A549 (cell line): ENCODE measurements at regions not wholly inside any gene's neighbourhood (a gene's known extent, or its start where the extent isn't known, plus 50 kb on each side); places are given as distances from the start of the nearest gene placed in this dataset.

Experiments used
- ATAC-seq, 2 experiments: fragments of 200-7000 bp in 1 of 2; fragments of >200 bp in 1 of 2; cut with Nextera tagmentation in 1 of 2; cut with Tn5 transposase in 1 of 2; 3 replicates each; pipeline versions ENCODE4 v1.8.0 to v1.9.1; 2018 to 2020; ENCODE audit warnings: mild to moderate bottlenecking in 1 of 2, moderate library complexity in 1 of 2
- CTCF ChIA-PET: fragments of 300-600 bp; sonication (Branson Sonifier 250); formaldehyde crosslinking; extraction: SDS; loops from one replicate; lab custom pipeline; 2021; ENCODE audit warnings: antibody characterized with exemption, inconsistent platforms; lab: Yijun Ruan, JAX
- POLR2A ChIA-PET: fragments of 350-600 bp; formaldehyde crosslinking; extraction: SDS; loops from one replicate; lab custom pipeline; 2021; ENCODE audit warnings: antibody characterized with exemption, inconsistent platforms; lab: Yijun Ruan, JAX
- DNase-seq, 2 experiments: peaks; one replicate each; pipeline versions ENCODE4 v3.0.0 to v3.0.0-alpha.2; 2011 to 2016; ENCODE audit warnings: low read depth in 1 of 2, low spot score in 1 of 2
- FAIRE-seq: peaks from 2 replicates; lab custom pipeline; 2011; peaks lifted over from hg19 to GRCh38; lab: Jason Lieb, UNC
- H3K27ac ChIP-seq, 2 experiments: fragments of >200 bp; sonication (Bioruptor Twin); formaldehyde crosslinking; 3 replicates each; pipeline ENCODE4 v1.5.1; 2016 to 2017
- H3K4me1 ChIP-seq: fragments of >200 bp; sonication (Bioruptor Twin); formaldehyde crosslinking; 3 replicates; pipeline ENCODE4 v1.6.1; 2016
- H3K4me2 ChIP-seq: fragments of >200 bp; sonication (Bioruptor Twin); formaldehyde crosslinking; 3 replicates; pipeline ENCODE4 v1.6.1; 2016
- H3K4me3 ChIP-seq: fragments of >200 bp; sonication (Bioruptor Twin); formaldehyde crosslinking; 3 replicates; pipeline ENCODE4 v1.5.1; 2016
- H3K9me3 ChIP-seq: fragments of >200 bp; sonication (Bioruptor Twin); formaldehyde crosslinking; 3 replicates; pipeline ENCODE4 v1.6.1; 2016
- ATOH8 ChIP-seq: fragments of 250-450 bp; sonication (Bioruptor Pico); IDR thresholded peaks from 2 replicates; pipeline ENCODE4 v1.5.0; 2020; ENCODE audit warnings: low read depth, mild to moderate bottlenecking, moderate library complexity
- BCL3 ChIP-seq: fragments of >200 bp; sonication (Bioruptor Twin); formaldehyde crosslinking; IDR thresholded peaks from 3 replicates; pipeline ENCODE4 v1.6.1; 2016
- CBX2 ChIP-seq: fragments of 200-600 bp; sonication (generic); IDR thresholded peaks from 2 replicates; pipeline ENCODE4 v1.6.1; 2016; ENCODE audit warnings: low read depth, mild to moderate bottlenecking, borderline replicate concordance
- E2F6 ChIP-seq: IDR thresholded peaks from 2 replicates; pipeline ENCODE4 v1.6.1; 2012; ENCODE audit warnings: low read depth, borderline replicate concordance
- ELK1 ChIP-seq: fragments of 150-350 bp; IDR thresholded peaks from 2 replicates; pipeline ENCODE4 v1.6.1; 2014; ENCODE audit warnings: low read depth, mild to moderate bottlenecking, low read length
- FOSB ChIP-seq: fragments of 250-450 bp; sonication (Bioruptor Pico); IDR thresholded peaks from 2 replicates; pipeline ENCODE4 v1.5.0; 2020; ENCODE audit warnings: mild to moderate bottlenecking, moderate library complexity
- FOSL2 ChIP-seq, 2 experiments: fragments of 450-650 bp in 1 of 2; fragments of >200 bp in 1 of 2; sonication (Bioruptor Twin) in 1 of 2; formaldehyde crosslinking; IDR thresholded peaks; 2 replicates each; pipeline versions ENCODE4 v1.5.0 to v1.6.1; 2016 to 2020; ENCODE audit warnings: mild to moderate bottlenecking in 1 of 2, moderate library complexity in 1 of 2
- FOXS1 ChIP-seq: fragments of 250-450 bp; sonication (Bioruptor Pico); IDR thresholded peaks from 2 replicates; pipeline ENCODE4 v1.5.0; 2020; ENCODE audit warnings: mild to moderate bottlenecking, moderate library complexity
- HDAC2 ChIP-seq: fragments of 200-600 bp; sonication (generic); IDR thresholded peaks from 2 replicates; pipeline ENCODE4 v1.6.1; 2016
- HES2 ChIP-seq: fragments of >200 bp; sonication (Bioruptor Twin); formaldehyde crosslinking; IDR thresholded peaks from 2 replicates; pipeline ENCODE4 v1.6.1; 2016
- HOXB5 ChIP-seq: fragments of 250-450 bp; sonication (Bioruptor Pico); IDR thresholded peaks from 2 replicates; pipeline ENCODE4 v1.5.0; 2020; ENCODE audit warnings: mild to moderate bottlenecking, moderate library complexity
- KDM1A ChIP-seq: fragments of 200-600 bp; sonication (generic); IDR thresholded peaks from 2 replicates; pipeline ENCODE4 v1.6.1; 2016; ENCODE audit warnings: low read depth, mild to moderate bottlenecking
- MAFK ChIP-seq: fragments of 450-650 bp; IDR thresholded peaks from 2 replicates; pipeline ENCODE4 v1.6.1; 2014; ENCODE audit not compliant: partially characterized antibody
- MYC ChIP-seq: IDR thresholded peaks from 2 replicates; pipeline ENCODE4 v1.6.1; 2012; ENCODE audit warnings: mild to moderate bottlenecking, inconsistent platforms, low read length, improper control_type of control experiment, borderline replicate concordance
- NPAS2 ChIP-seq: fragments of 250-450 bp; sonication (Bioruptor Pico); IDR thresholded peaks from 2 replicates; pipeline ENCODE4 v1.8.0; 2022; ENCODE audit warnings: mild to moderate bottlenecking, moderate library complexity, borderline replicate concordance
- PBX3 ChIP-seq: IDR thresholded peaks from 2 replicates; pipeline ENCODE4 v1.6.1; 2012
- POLR2AphosphoS2 ChIP-seq: conservative IDR thresholded peaks from 2 replicates; pipeline ENCODE4 v1.6.1; 2012; ENCODE audit warnings: low read length, improper control_type of control experiment, inconsistent platforms
- RAD21 ChIP-seq, 2 experiments: fragments of >200 bp in 1 of 2; sonication (Bioruptor Twin) in 1 of 2; formaldehyde crosslinking in 1 of 2; IDR thresholded peaks in 1 of 2; conservative IDR thresholded peaks in 1 of 2; 2 replicates in 1 of 2; 3 replicates in 1 of 2; pipeline ENCODE4 v1.6.1; 2012 to 2018; ENCODE audit warnings: inconsistent platforms in 1 of 2
- SMC3 ChIP-seq: fragments of >200 bp; sonication (Bioruptor Twin); formaldehyde crosslinking; IDR thresholded peaks from 3 replicates; pipeline ENCODE4 v1.6.1; 2018; ENCODE audit warnings: inconsistent platforms
- USF2 ChIP-seq: fragments of 450-650 bp; IDR thresholded peaks from 2 replicates; pipeline ENCODE4 v1.6.1; 2014; ENCODE audit warnings: antibody characterized with exemption
- ZC3H11A ChIP-seq: fragments of 450-650 bp; IDR thresholded peaks from 2 replicates; pipeline ENCODE4 v1.6.1; 2014; ENCODE audit warnings: antibody characterized with exemption, mild to moderate bottlenecking
- ZNF302 ChIP-seq: fragments of 250-450 bp; sonication (Bioruptor Pico); IDR thresholded peaks from 2 replicates; pipeline ENCODE4 v1.9.0; 2021; ENCODE audit warnings: inconsistent platforms, mild to moderate bottlenecking, moderate library complexity
- WGBS: methylation state at CpG from one replicate; pipeline ENCODE4 v1.1.6; 2017; ENCODE audit errors: missing lambda C conversion rate; 5-methylcytosine and 5-hydroxymethylcytosine counted together

- FAIRE-seq: no peak
- Histone ChIP-seq H3K27ac (no peak overlapping the region), H3K9me3 (0 out of 3 replicates have a peak, but pooled peaks cover 2% of the 10 kb centered on the region), H3K4me3 (no peak overlapping the region), H3K4me2 (no peak overlapping the region), H3K4me1 (no peaks in the 10 kb centered on the region)
- TF ChIP-seq NPAS2 (CRISPR knock-in tag) (no peak), KDM1A (no peak), MAFK (no peak)
- POLR2A ChIA-PET: no interaction called here
- no peak for DNase-seq
- ATAC-seq: no peak
- CTCF ChIA-PET: no interaction called here
Observed at GRCh38 chr7:70975754-70976153, 156.2 kb upstream of the GALNT17 start.

GRCh38 chr7:70986297-70986696 is 145.6 kb upstream of the GALNT17 start:
- FAIRE-seq: no peak
- no peak for TF ChIP-seq E2F6
- TF ChIP-seq USF2: no peak
- TF ChIP-seq FOXS1 (CRISPR knock-in tag): no peak
- TF ChIP-seq FOSL2 (IDR thresholded peaks at IDR 0.05): no peak
- no peak for TF ChIP-seq FOSL2 (CRISPR knock-in tag; IDR thresholded peaks at IDR 0.05)
- TF ChIP-seq HOXB5: no peak
- TF ChIP-seq ATOH8 (CRISPR knock-in tag): no peak
- no peak for TF ChIP-seq SMC3
- no peak for TF ChIP-seq NPAS2 (CRISPR knock-in tag)
- TF ChIP-seq CBX2: no peak
- no peak for TF ChIP-seq RAD21 (conservative IDR thresholded peaks at IDR 0.05 in 1 of 2, IDR thresholded peaks at IDR 0.05 in 1 of 2)
- TF ChIP-seq ELK1: no peak
- no peak for TF ChIP-seq HDAC2
- TF ChIP-seq, all 56 proteins: peak for 0
- POLR2A ChIA-PET: no interaction called here

GRCh38 chr7:70994176-70994575 is 137.8 kb upstream of the GALNT17 start:
- POLR2A ChIA-PET: no interaction called here
- H3K27ac ChIP-seq: no peak overlapping the region
- ATAC-seq: no peak
- FAIRE-seq: no peak
- H3K4me2 ChIP-seq: no peak overlapping the region
- H3K4me1 ChIP-seq: no peaks in the 10 kb centered on the region
- WGBS: 3% methylated on average over 5 of the region's 5 CpGs
- no peak for DNase-seq
- no peaks in the 10 kb centered on the region; the same call in 1 of the 3 replicates for H3K9me3 ChIP-seq
- CTCF ChIA-PET: no interaction called here
- no peak overlapping the region for H3K4me3 ChIP-seq
- TF ChIP-seq ZNF302: no peak
- TF ChIP-seq PBX3: no peak
- no peak for TF ChIP-seq MAFK
- TF ChIP-seq HES2: no peak
- TF ChIP-seq FOSB (CRISPR knock-in tag): no peak
- no peak for TF ChIP-seq MYC
- TF ChIP-seq FOSL2 (IDR thresholded peaks at IDR 0.05): no peak
- TF ChIP-seq FOSL2 (CRISPR knock-in tag; IDR thresholded peaks at IDR 0.05): no peak
- no peak for TF ChIP-seq BCL3
- TF ChIP-seq ZC3H11A: no peak
- TF ChIP-seq USF2: no peak
- TF ChIP-seq POLR2AphosphoS2: no peak

More at GRCh38 chr7:70986297-70986696, 145.6 kb upstream of the GALNT17 start:
- no peaks in the 10 kb centered on the region for H3K4me1 ChIP-seq
- no peak for ATAC-seq
- no peak for DNase-seq
- no peak overlapping the region for H3K4me3 ChIP-seq
- no peak overlapping the region for H3K27ac ChIP-seq
- WGBS: 0% methylated on average over 2 of the region's 2 CpGs
- CTCF ChIA-PET: no interaction called here
- H3K9me3 ChIP-seq: no peaks in the 10 kb centered on the region
- H3K4me2 ChIP-seq: no peak overlapping the region
